ENCODE measurements at regions not wholly inside any gene's neighbourhood (a gene's known extent, or its start where the extent isn't known, plus 50 kb on each side); places are given as distances from the start of the nearest gene placed in this dataset.

DNA sequence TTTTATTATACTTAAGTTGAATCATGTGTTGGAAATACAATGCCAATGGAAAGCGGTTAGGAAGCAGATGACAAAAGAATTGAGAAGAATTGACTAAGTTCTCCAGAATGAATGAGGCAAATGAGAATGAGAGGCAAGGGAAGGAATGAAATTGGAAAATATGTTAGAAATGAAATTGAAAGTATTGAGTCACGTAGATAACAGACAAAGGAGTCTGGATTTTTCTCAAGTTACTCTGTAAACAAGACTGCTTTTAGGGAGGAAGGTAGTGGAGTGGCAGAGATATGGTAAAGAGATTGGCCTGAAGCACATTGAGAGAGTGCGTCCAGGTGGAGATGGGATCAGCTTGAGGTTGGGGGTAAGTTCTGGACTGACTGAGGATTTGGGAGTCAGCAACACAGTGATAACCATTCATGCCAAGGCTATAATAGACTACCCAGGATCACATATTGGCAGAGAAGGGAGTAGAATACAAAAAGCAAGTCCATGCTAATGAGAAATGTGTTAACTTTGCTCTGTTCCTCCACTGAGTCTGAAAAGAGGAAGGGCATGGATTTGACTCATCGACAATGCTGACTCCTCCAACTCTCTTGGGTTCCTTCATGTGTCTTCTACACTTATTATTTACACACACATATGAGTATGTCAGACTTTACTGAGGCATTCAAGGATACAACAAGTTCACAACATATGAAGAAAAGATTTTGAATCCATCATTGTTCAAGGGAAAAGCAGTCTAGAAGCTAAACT, 814.2 kb upstream of the ZNF608 start:
- in situ Hi-C loops (cut with HindIII; ENCODE audit: low pct_unique_long_range_greater_than_20kb, low sequenced_read_pairs), result no loop called here
- DNase-seq (ENCODE audit: low read depth, low spot score), result no peak

DNA sequence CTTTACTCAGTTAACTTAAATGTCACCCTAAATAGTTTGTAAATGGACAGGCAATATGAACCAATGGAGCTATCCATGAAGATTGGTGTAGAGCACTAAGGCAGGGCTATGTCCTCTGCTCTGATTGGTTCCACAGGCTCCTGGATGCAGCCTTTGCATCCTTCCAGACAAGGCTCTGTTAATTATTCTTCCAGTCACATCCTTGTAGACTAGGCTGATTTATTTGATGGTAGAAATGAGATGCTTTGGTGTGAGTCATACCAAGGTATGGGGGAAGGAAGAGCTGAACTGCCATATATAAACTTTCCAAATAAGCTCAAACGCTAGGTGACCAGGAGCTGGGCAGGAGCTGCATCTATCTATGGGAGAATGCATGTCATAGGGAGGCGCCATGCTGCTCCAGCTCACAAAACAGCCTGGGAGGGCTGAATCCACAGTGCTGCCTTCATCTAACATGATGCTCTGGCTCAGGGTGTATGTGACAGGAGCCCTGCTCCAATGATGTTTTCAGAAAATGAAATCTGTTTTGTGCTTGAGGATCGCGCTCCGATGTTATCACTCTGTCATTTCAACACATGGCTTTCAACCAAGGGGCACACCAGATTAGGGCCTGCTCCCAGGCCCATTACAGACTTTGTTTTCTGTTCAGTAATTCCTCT, 818.0 kb upstream of the ZNF608 start:
- no peak for DNase-seq (ENCODE audit: low read depth, low spot score)
- in situ Hi-C loops (cut with HindIII; ENCODE audit: low pct_unique_long_range_greater_than_20kb, low sequenced_read_pairs), result no loop called here

DNA sequence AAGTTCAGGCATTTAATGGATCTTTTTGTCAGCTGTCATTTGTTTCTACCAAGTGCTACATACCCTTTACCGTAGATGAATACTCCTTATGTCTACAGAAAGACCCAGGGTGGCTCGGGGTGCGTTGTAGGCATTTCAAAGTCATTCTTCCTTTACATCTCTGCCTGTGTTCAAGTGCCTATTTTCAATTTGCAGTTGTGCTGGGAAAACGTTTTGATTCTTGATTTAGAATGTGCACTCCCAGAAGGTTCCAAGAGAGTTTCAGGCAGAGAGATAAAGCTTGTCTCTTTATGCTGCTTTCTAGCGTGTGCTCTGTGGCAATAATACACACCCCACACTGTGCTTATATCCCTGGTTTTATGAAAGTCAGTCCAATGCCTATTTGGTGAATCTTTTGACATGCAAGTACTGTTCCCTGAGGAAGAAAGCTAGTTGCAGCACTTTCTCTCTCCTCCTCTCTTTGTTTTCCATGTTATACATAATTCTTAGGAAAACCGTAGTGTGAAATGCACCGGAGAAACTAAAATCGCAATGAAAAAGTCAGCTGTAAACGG, 828.1 kb upstream of the ZNF608 start:
- in situ Hi-C loops (cut with HindIII; ENCODE audit: low pct_unique_long_range_greater_than_20kb, low sequenced_read_pairs), result no loop called here
- DNase-seq (ENCODE audit: low read depth, low spot score), result no peak

DNA sequence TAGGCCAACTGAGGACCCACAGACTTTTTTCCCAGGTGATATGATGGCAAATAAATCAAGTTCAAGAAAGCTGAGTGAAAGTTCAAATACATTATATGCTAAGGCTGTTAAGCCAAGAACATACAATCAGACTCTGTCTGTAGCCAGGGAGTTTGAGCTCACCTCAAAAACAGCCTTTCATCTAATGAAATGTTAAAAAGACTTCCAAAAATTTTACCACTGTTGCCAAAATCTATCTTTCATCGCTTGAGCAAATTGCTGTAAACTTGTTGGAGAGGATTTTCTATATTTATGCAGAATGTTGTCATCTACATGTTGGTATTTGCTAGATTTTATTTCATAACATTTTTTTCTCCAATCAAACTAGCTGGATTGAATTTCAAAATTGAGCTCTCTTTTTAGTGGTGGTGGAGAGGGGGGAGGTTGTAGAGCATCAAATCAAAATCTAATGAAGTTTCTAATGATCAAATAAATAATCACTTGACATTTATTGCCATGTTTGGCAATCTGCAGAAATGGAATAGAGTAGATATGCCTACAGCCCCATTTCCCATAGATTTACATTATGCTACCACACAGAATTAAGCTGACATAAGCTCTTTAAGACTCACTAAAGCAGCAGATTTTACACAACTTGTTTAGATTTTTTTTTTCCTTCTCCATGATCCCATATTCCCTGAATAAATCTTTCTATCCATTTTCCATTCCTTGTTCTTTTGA, 828.9 kb upstream of the ZNF608 start:
- in situ Hi-C loops (cut with HindIII; ENCODE audit: low pct_unique_long_range_greater_than_20kb, low sequenced_read_pairs), result no loop called here
- no peak for DNase-seq (ENCODE audit: low read depth, low spot score)

DNA sequence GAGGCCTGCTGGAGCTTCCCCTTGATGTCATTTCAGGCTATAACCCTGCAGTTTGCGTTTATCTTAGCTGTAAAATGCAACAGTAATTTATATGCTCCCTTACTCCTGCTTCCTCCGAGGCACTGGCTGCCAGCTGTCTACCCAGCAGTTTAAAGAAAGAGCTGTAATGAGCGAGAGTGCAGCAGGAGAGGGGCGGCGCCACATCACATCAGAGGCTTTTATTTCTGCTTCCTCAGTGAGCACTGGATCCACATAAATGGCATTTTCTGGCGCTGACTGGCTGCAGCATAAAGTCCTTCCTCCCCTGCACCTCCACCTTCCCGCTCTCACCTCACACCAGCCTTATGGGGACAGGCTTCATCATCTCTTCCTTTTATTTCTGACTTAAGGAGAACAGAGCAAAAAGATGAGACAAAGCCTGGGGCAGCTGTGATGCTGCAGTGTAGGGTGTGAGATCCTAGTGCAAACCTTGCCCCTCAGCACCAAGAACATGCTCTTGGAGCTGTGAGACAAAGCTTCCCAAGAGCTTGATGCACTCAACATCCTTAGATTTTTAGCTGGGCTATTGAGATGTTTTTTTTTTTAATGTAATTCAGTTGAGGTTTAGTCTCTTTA, 829.6 kb upstream of the ZNF608 start:
- DNase-seq (ENCODE audit: low read depth, low spot score), result peak; percentile 27
- in situ Hi-C loops (cut with HindIII; ENCODE audit: low pct_unique_long_range_greater_than_20kb, low sequenced_read_pairs), result no loop called here

DNA sequence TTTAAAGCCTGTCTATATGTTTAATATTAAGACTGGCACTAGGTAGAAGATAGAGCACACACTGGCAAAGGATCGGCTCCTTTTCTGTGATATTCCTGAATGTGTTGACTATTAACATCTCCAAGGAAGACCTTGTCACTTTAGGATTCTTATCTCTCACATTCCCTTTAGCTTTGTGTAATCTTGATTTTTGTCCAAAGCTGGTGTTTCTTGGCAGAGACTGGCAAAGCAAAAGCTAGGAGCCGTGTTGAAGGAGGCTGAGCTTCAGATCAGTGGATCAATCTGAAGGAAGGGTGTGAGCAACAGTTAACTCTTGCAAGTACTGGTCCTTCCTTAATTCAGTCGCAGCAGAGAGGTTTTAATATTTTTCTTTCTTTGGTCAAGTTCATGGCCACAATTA, 830.4 kb upstream of the ZNF608 start:
- no peak for DNase-seq (ENCODE audit: low read depth, low spot score)
- in situ Hi-C loops (cut with HindIII; ENCODE audit: low pct_unique_long_range_greater_than_20kb, low sequenced_read_pairs), result no loop called here

DNA sequence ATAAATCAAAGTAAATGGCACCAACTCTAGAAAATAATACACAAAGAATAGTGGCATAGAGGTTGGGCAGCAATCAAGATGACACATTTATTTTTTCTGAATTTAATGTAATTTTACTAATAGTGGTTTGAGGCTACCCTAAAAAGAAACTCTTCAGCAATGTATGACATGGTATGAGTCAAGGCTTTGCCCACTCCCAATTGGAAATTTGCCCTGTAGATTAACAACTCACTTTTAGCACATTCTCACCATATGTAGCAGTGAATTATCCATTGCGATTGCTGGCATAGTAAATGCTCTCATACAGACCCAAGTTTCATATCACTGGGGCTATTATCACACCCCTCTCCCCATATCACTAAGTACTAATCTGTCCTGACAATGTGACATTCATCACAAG, 832.1 kb upstream of the ZNF608 start:
- in situ Hi-C loops (cut with HindIII; ENCODE audit: low pct_unique_long_range_greater_than_20kb, low sequenced_read_pairs), result no loop called here
- DNase-seq (ENCODE audit: low read depth, low spot score), result no peak

DNA sequence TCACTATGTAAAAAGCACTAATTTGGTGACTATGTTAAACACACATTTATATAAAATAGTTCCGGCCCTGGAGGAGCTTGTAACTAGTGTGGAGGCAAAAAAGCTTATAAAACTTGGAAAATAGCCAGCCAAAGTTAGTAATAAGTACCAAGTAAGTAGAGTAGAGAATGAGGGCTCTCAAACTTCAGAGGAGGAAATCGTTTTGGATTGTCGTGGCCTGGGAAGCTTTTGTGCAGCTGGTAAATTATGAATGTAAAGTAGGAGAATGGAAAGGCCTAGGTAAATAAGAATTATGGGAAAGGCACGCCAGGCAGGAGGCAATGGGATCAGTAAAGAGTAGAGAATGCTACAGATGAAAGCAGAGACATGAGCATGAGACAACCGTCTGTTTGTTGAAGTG, 832.7 kb upstream of the ZNF608 start:
- in situ Hi-C loops (cut with HindIII; ENCODE audit: low pct_unique_long_range_greater_than_20kb, low sequenced_read_pairs), result no loop called here
- no peak for DNase-seq (ENCODE audit: low read depth, low spot score)

DNA sequence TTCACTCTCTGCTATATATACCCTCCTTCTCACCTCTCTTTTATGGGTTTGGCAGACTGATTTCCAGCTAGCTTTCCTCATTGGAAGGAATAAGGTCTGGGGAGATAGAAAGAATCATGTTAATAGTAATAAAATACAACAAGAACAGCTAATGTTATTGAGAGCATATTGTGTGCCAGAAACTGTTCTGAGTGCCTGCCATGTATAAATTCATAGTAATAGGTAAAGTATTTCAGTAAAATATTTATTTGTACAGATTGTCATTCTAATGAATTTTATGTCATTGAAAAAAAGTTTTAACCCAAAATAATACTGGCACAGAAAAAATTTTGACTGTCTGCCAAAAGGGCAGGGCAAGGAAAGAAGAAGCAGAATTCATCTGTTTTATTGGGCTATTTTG, 834.9 kb upstream of the ZNF608 start:
- no peak for DNase-seq (ENCODE audit: low read depth, low spot score)
- in situ Hi-C loops (cut with HindIII; ENCODE audit: low pct_unique_long_range_greater_than_20kb, low sequenced_read_pairs), result no loop called here

DNA sequence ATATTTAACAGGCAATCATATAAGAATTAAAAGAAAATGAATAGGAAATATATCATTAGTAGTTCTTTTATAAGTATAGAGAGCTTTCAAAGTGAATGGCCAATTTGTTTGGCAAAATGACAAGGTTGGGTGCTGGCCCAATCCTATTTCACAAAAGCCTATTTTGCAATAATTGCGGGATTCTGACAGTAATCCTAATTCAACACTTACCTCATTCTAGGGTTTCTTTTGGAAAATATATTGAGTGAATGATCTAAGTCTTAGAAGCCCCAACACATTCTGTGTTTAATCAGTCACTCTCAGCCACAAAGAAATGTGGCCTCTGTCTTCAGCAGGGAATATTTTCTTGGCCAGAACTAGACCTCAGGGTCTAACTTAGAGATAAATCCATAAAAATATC, 835.9 kb upstream of the ZNF608 start:
- in situ Hi-C loops (cut with HindIII; ENCODE audit: low pct_unique_long_range_greater_than_20kb, low sequenced_read_pairs), result no loop called here

DNA sequence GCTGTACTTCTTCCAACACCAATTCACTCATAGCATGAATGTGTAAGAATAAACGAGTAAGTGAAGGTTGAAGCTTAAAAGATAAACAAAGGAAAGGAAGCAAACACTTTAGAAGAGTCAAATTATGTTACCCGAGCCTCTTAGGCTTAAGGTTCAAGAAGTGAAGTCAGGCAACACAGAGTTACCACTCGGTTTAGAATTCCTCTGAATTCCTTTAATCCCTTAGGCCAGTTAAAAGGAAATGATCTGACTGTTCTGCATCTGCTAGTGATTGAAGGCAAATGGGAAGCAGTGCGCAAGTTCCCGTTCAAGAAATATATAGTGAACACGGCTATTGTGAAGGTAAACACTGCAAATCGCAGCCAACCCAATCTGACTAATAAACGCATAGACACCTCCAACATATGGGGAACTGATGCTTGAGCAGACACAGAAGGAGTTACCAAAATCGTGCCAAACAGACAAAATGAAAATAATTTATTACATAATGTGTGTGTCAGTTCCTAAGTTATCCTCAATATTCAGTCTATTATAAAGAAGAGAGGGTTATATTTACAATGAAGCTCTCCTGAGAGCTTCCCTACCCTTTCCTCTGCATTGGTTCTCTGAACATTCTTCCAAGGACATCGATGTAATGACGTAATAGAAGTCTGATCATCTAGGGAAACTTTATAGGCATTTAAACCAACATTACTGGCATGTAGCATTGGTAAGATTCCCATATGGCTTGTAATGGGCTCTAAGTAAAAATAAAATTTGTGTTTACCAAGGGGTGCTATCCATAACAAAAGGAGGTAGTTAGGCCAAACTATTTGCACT, 837.1 kb upstream of the ZNF608 start:
- DNase-seq (ENCODE audit: low read depth, low spot score), result no peak
- in situ Hi-C loops (cut with HindIII; ENCODE audit: low pct_unique_long_range_greater_than_20kb, low sequenced_read_pairs), result no loop called here

More for the DNA sequence above, 835.9 kb upstream of the ZNF608 start:
- DNase-seq (ENCODE audit: low read depth, low spot score), result no peak

DNA sequence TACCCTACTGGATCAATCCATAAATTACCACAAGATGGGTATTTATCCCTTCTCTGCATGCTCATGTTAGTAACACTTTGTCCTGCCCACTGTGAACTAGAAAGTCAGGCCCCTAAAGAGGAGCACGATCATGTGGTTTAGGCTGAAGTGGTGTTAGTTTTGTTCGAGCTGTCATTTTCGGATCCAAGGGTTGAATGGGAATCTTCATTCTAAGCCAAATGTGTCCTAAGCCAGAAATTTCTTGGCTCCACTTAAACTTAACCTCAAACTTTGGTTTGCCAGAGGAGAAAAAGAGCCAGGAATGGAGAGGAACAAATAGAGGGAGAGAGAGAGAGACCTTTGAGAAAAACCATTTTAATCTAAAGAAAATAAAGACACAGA, 837.7 kb upstream of the ZNF608 start:
- in situ Hi-C loops (cut with HindIII; ENCODE audit: low pct_unique_long_range_greater_than_20kb, low sequenced_read_pairs), result no loop called here
- no peak for DNase-seq (ENCODE audit: low read depth, low spot score)

DNA sequence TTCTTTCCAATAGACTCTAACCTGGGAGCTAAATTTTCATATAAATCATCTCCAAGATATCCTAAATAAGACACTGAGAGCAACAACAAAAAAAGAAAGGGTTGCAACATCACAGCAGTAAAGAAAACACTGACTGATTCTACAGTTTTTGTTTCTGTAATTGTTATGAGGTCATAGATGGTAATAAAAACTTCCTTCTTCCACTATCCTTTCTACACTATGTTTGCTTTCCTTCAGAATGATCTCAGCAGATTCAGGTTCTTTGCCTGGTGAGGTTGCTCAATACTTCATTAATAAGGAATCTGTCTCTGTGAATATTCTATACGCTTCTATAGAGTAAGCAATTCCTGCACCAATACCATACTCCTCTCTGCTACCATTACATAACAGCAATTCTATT, 835.6 kb upstream of the GRAMD2B start:
- in situ Hi-C loops (cut with HindIII; ENCODE audit: low pct_unique_long_range_greater_than_20kb, low sequenced_read_pairs), result no loop called here
- DNase-seq (ENCODE audit: low read depth, low spot score), result no peak

DNA sequence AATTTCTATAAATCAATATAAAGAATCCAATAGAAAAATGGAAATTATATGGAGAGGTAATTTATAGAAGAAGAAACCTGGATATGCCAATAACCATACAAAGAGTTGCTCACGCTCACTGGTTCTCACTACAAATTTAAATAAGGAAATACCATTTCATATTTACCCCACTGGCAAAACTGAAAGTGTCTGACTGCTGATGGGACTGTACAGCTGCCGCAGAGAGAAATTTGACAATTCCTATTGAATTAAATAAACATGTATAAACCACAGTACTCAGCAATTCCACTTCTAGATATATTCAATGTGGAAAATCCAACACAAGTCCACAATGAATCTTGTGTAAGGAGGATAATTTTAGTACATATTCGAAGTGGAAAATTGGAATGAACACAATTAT, 830.4 kb upstream of the GRAMD2B start:
- no peak for DNase-seq (ENCODE audit: low read depth, low spot score)
- in situ Hi-C loops (cut with HindIII; ENCODE audit: low pct_unique_long_range_greater_than_20kb, low sequenced_read_pairs), result no loop called here

DNA sequence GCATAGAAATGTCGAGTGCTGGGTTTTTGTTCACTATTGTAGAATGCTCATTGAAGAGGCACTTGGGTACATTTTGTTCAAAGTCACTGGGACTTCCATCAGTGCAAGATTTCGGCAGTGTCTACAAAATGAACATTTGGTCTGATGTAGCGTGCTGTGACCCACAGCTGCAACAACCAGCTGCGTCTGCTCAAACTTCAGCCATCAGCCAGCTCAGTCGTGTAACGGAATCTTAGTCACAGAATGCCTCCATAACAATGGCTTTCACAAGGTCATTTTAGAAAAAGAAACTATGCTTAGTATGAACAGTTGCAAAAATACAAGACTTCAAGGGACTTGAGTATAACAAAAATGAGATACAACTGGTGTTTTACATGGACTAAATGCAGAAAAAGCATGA, 828.1 kb upstream of the GRAMD2B start:
- DNase-seq (ENCODE audit: low read depth, low spot score), result no peak
- in situ Hi-C loops (cut with HindIII; ENCODE audit: low pct_unique_long_range_greater_than_20kb, low sequenced_read_pairs), result no loop called here

DNA sequence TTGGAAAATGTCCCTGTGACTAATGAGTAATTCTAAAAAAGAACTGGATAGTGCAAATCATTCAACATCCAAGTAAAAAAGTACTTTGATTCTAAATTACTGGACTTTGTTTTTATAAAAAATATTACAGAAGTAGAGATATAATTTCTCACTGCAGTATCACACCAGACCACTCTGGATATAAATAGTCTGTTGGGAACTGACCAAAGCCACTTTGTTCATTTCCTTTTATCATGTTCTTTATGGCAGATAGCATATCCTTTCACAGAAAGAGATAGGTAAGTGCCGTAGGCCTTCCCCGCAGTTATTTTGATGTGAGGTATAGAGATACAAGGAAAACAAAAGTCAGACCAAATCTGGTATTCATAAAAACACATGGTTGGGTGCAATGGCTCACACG, 827.4 kb upstream of the GRAMD2B start:
- in situ Hi-C loops (cut with HindIII; ENCODE audit: low pct_unique_long_range_greater_than_20kb, low sequenced_read_pairs), result no loop called here
- DNase-seq (ENCODE audit: low read depth, low spot score), result no peak

DNA sequence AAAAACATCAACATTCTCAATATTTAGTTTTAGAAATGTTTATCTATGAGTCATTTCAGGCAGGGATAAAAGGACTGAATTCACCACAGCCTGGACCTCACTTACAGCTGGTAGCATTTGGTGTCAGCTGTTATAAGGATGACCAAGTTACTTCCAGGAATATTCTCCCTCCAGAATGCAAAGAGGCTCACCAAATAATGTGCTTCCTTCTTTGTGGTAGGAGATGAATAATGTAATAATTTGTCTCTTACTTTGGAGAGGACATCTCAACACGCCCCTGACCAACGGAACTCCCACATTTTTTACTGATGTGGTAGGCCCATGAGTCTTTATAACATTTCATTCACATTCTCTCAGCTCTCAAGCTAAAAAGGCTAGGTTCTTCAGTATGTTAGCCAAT, 825.9 kb upstream of the GRAMD2B start:
- DNase-seq (ENCODE audit: low read depth, low spot score), result peak; percentile 7
- in situ Hi-C loops (cut with HindIII; ENCODE audit: low pct_unique_long_range_greater_than_20kb, low sequenced_read_pairs), result no loop called here
